ENCODE measurements at regions not wholly inside any gene's neighbourhood (a gene's known extent, or its start where the extent isn't known, plus 50 kb on each side); places are given as distances from the start of the nearest gene placed in this dataset.

GRCh38 chr16:59612094-59612493 lies 878.0 kb upstream of the GOT2 start:
- no peak for DNase-seq (ENCODE audit: low read depth, low spot score)
- no peak overlapping the region for H3K4me3 ChIP-seq (ENCODE audit: low read length)

- DNase-seq (ENCODE audit: low read depth, low spot score) = no peak
These were observed 877.4 kb upstream of the GOT2 start for GRCh38 chr16:59611556-59611955.

GRCh38 chr16:59605706-59606105 lies 871.6 kb upstream of the GOT2 start:
- DNase-seq (ENCODE audit: low read depth, low spot score) = no peak
- no peak overlapping the region for H3K4me3 ChIP-seq (ENCODE audit: low read length)

More at GRCh38 chr16:59611556-59611955, 877.4 kb upstream of the GOT2 start:
- no peak overlapping the region for H3K4me3 ChIP-seq (ENCODE audit: low read length)

- DNase-seq (ENCODE audit: low read depth, low spot score) = no peak
- H3K4me3 ChIP-seq (ENCODE audit: low read length) = no peak overlapping the region
These were observed 870.2 kb upstream of the GOT2 start for GRCh38 chr16:59604354-59604753.

GRCh38 chr16:59601452-59601851 lies 867.3 kb upstream of the GOT2 start:
- H3K4me3 ChIP-seq (ENCODE audit: low read length) = no peak overlapping the region
- no peak for DNase-seq (ENCODE audit: low read depth, low spot score)

GRCh38 chr16:59597269-59597668 lies 863.2 kb upstream of the GOT2 start:
- DNase-seq (ENCODE audit: low read depth, low spot score) = no peak
- H3K4me3 ChIP-seq (ENCODE audit: low read length) = no peak overlapping the region

GRCh38 chr16:59596693-59597092 lies 862.6 kb upstream of the GOT2 start:
- no peak for DNase-seq (ENCODE audit: low read depth, low spot score)
- no peak overlapping the region for H3K4me3 ChIP-seq (ENCODE audit: low read length)

GRCh38 chr16:59593194-59593661 lies 859.1 kb upstream of the GOT2 start:
- H3K4me3 ChIP-seq (ENCODE audit: low read length) = no peak overlapping the region

GRCh38 chr16:59591480-59591879 lies 857.4 kb upstream of the GOT2 start:
- no peak overlapping the region for H3K4me3 ChIP-seq (ENCODE audit: low read length)
- no peak for DNase-seq (ENCODE audit: low read depth, low spot score)

More at GRCh38 chr16:59593194-59593661, 859.1 kb upstream of the GOT2 start:
- no peak for DNase-seq (ENCODE audit: low read depth, low spot score)

GRCh38 chr16:59590845-59591244 lies 856.7 kb upstream of the GOT2 start:
- no peak for DNase-seq (ENCODE audit: low read depth, low spot score)
- no peak overlapping the region for H3K4me3 ChIP-seq (ENCODE audit: low read length)

GRCh38 chr16:59586331-59586730 lies 852.2 kb upstream of the GOT2 start:
- DNase-seq (ENCODE audit: low read depth, low spot score) = no peak
- H3K4me3 ChIP-seq (ENCODE audit: low read length) = no peak overlapping the region

- DNase-seq (ENCODE audit: low read depth, low spot score) = no peak
- no peak overlapping the region for H3K4me3 ChIP-seq (ENCODE audit: low read length)
These were observed 840.2 kb upstream of the GOT2 start for GRCh38 chr16:59574296-59574695.

- H3K4me3 ChIP-seq (ENCODE audit: low read length) = no peak overlapping the region
- no peak for DNase-seq (ENCODE audit: low read depth, low spot score)
These were observed 839.6 kb upstream of the GOT2 start for GRCh38 chr16:59573528-59574271.

GRCh38 chr16:59567496-59567895 lies 833.4 kb upstream of the GOT2 start:
- no peak for DNase-seq (ENCODE audit: low read depth, low spot score)
- no peak overlapping the region for H3K4me3 ChIP-seq (ENCODE audit: low read length)

- no peak for DNase-seq (ENCODE audit: low read depth, low spot score)
- no peak overlapping the region for H3K4me3 ChIP-seq (ENCODE audit: low read length)
These were observed 832.3 kb upstream of the GOT2 start for GRCh38 chr16:59566446-59566845.

- no peak overlapping the region for H3K4me3 ChIP-seq (ENCODE audit: low read length)
- no peak for DNase-seq (ENCODE audit: low read depth, low spot score)
These were observed 824.6 kb upstream of the GOT2 start for GRCh38 chr16:59558679-59559078.

- no peak for DNase-seq (ENCODE audit: low read depth, low spot score)
- no peak overlapping the region for H3K4me3 ChIP-seq (ENCODE audit: low read length)
These were observed 818.0 kb upstream of the GOT2 start for GRCh38 chr16:59552164-59552563.

GRCh38 chr16:59545721-59546120 lies 811.6 kb upstream of the GOT2 start:
- no peak for DNase-seq (ENCODE audit: low read depth, low spot score)

GRCh38 chr16:59543641-59544040 lies 809.5 kb upstream of the GOT2 start:
- no peak overlapping the region for H3K4me3 ChIP-seq (ENCODE audit: low read length)
- no peak for DNase-seq (ENCODE audit: low read depth, low spot score)

More at GRCh38 chr16:59545721-59546120, 811.6 kb upstream of the GOT2 start:
- H3K4me3 ChIP-seq (ENCODE audit: low read length) = no peak overlapping the region

GRCh38 chr16:59540621-59541020 lies 806.5 kb upstream of the GOT2 start:
- H3K4me3 ChIP-seq (ENCODE audit: low read length) = no peak overlapping the region

GRCh38 chr16:59535298-59535697 lies 801.2 kb upstream of the GOT2 start:
- no peak overlapping the region for H3K4me3 ChIP-seq (ENCODE audit: low read length)

More at GRCh38 chr16:59540621-59541020, 806.5 kb upstream of the GOT2 start:
- DNase-seq (ENCODE audit: low read depth, low spot score) = no peak

More at GRCh38 chr16:59535298-59535697, 801.2 kb upstream of the GOT2 start:
- no peak for DNase-seq (ENCODE audit: low read depth, low spot score)

Measured in Jurkat, Clone E6-1 (cell line).